HG03469 (cell line): ENCODE measurements at regions not wholly inside any gene's neighbourhood (a gene's known extent, or its start where the extent isn't known, plus 50 kb on each side); places are given as distances from the start of the nearest gene placed in this dataset.
"Not testable (repeated sequence)": the region's sequence is repeated elsewhere in the genome, so short reads cannot be mapped to it uniquely, and the experiment has no call there.

Experiments
- ATAC-seq: cut with Tn5 transposase; IDR thresholded peaks from one replicate; pipeline ENCODE4 v1.9.1; 2021; ENCODE audit warnings: mild to moderate bottlenecking, moderate library complexity, moderate number of reproducible peaks; ENCODE audit not compliant: unreplicated experiment

GRCh38 chr1:185441605-185442004, 124.6 kb upstream of the IVNS1ABP start:
- no peak for ATAC-seq

- ATAC-seq, result no peak
These were observed 123.8 kb upstream of the IVNS1ABP start for GRCh38 chr1:185440877-185441276.

GRCh38 chr1:185439727-185440415, 122.8 kb upstream of the IVNS1ABP start:
- peak; percentile 61 for ATAC-seq

- no peak for ATAC-seq
These were observed 121.9 kb upstream of the IVNS1ABP start for GRCh38 chr1:185438936-185439335.

GRCh38 chr1:185435696-185436379, 118.8 kb upstream of the IVNS1ABP start:
- no peak for ATAC-seq

GRCh38 chr1:185434721-185435120, 117.7 kb upstream of the IVNS1ABP start:
- no peak for ATAC-seq

GRCh38 chr1:185433667-185434066, 116.6 kb upstream of the IVNS1ABP start:
- no peak for ATAC-seq

GRCh38 chr1:185432948-185433347, 115.9 kb upstream of the IVNS1ABP start:
- ATAC-seq, result no peak

- ATAC-seq, result no peak
These were observed 114.6 kb upstream of the IVNS1ABP start for GRCh38 chr1:185431612-185432011.

- not testable (repeated sequence) for ATAC-seq
These were observed 112.6 kb upstream of the IVNS1ABP start for GRCh38 chr1:185429668-185430067.

GRCh38 chr1:185427776-185428175, 110.7 kb upstream of the IVNS1ABP start:
- no peak for ATAC-seq

- ATAC-seq, result no peak
These were observed 110.2 kb upstream of the IVNS1ABP start for GRCh38 chr1:185427264-185427663.

- no peak for ATAC-seq
These were observed 109.8 kb upstream of the IVNS1ABP start for GRCh38 chr1:185426848-185427247.

- ATAC-seq, result no peak
These were observed 108.1 kb upstream of the IVNS1ABP start for GRCh38 chr1:185425163-185425562.

- ATAC-seq, result no peak
These were observed 104.6 kb upstream of the IVNS1ABP start for GRCh38 chr1:185421485-185422107.

GRCh38 chr1:185420588-185421081, 103.6 kb upstream of the IVNS1ABP start:
- no peak for ATAC-seq

- ATAC-seq, result no peak
These were observed 102.7 kb upstream of the IVNS1ABP start for GRCh38 chr1:185419718-185420117.

- no peak for ATAC-seq
These were observed 101.4 kb upstream of the IVNS1ABP start for GRCh38 chr1:185418472-185418871.

GRCh38 chr1:185412385-185413087, 95.5 kb upstream of the IVNS1ABP start:
- no peak for ATAC-seq

GRCh38 chr1:185409763-185410528, 92.9 kb upstream of the IVNS1ABP start:
- no peak for ATAC-seq
